Lower lobe of right lung (tissue), 2 donors: ENCODE measurements at regions not wholly inside any gene's neighbourhood (a gene's known extent, or its start where the extent isn't known, plus 50 kb on each side); places are given as distances from the start of the nearest gene placed in this dataset.

Source experiments
- ATAC-seq, 2 donors: fragments of 200-7000 bp; cut with Tn5 transposase; one replicate each; pipeline ENCODE4 v1.9.1; 2020 to 2022; ENCODE audit warnings: mild to moderate bottlenecking in 2 of 2, moderate library complexity in 2 of 2
- DNase-seq: peaks from one replicate; pipeline ENCODE4 v3.0.0-alpha.2; 2020
- H3K27ac ChIP-seq: fragments of 200-600 bp; one replicate; pipeline ENCODE4 v1.8.0; 2022
- H3K27me3 ChIP-seq: fragments of 200-600 bp; one replicate; pipeline ENCODE4 v1.8.0; 2022; ENCODE audit warnings: low read depth
- H3K36me3 ChIP-seq: fragments of 200-600 bp; one replicate; pipeline ENCODE4 v1.8.0; 2022; ENCODE audit warnings: mild to moderate bottlenecking
- H3K4me1 ChIP-seq: fragments of 200-600 bp; one replicate; pipeline ENCODE4 v1.8.0; 2022
- H3K4me3 ChIP-seq: fragments of 200-600 bp; one replicate; pipeline ENCODE4 v1.8.0; 2022; ENCODE audit warnings: mild to moderate bottlenecking
- H3K9me3 ChIP-seq: fragments of 200-600 bp; one replicate; pipeline ENCODE4 v1.8.0; 2022
- intact Hi-C: fragments of 100-400 bp; cut with DNase I; formaldehyde crosslinking; loops from one replicate; pipeline ENCODE4 v1.11.0; 2022
- TF ChIP-seq, protein P1 (sequence below): fragments of 200-600 bp; IDR thresholded peaks from one replicate; pipeline ENCODE4 v1.8.0; 2022; ENCODE audit warnings: antibody characterized with exemption, mild to moderate bottlenecking
- donor health status: DM: no; HTN: yes; CAD: no; lungs with severe emphysema.

DNA sequence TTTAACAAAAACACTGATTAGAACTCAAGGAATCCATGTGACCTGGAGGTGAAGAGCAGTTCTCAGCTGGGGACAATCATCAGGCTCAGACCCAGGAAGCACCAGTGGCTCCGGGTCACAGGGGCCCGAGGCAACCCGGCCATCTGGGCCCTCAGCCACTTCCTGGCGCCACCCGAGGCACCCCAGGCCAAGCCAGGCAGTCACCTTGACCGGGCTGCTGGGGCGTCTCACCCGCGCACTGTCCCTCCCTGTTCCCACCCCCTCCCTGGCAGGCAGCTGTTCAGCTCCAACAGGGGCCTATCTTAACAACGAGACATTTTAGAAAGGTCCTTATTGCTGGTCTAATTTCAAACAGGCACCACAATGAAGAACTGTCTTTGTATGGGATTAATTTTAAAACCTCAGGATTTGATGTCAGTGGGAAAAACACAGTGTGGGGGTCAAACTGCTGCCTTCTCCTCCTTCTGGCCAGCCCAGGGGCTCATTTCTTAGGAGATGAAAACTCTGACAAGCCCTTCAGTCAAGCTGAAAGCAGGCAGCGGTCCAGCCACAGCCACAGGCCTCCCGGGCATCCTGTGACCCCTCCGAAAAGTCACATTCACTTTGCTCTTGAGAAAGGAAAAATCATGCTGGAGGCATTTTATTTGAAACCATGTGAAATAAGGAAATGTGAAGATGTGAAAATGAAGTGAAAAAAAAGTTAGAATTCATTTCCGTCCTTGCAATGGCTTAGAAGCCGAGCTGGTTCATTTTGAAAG is 83.3 kb downstream of the KCTD15 start:
- DNase-seq = no peak
- Histone ChIP-seq H3K27ac (peak overlapping the region; percentile 65), H3K4me1 (peaks cover 20% of the 10 kb centered on the region), H3K9me3 (no peaks in the 10 kb centered on the region), H3K27me3 (no peaks in the 10 kb centered on the region), H3K4me3 (no peak overlapping the region), H3K36me3 (no peaks in the 10 kb centered on the region)
- intact Hi-C loops = no loop called here
- no peak for ATAC-seq
- TF ChIP-seq, protein P1, sequence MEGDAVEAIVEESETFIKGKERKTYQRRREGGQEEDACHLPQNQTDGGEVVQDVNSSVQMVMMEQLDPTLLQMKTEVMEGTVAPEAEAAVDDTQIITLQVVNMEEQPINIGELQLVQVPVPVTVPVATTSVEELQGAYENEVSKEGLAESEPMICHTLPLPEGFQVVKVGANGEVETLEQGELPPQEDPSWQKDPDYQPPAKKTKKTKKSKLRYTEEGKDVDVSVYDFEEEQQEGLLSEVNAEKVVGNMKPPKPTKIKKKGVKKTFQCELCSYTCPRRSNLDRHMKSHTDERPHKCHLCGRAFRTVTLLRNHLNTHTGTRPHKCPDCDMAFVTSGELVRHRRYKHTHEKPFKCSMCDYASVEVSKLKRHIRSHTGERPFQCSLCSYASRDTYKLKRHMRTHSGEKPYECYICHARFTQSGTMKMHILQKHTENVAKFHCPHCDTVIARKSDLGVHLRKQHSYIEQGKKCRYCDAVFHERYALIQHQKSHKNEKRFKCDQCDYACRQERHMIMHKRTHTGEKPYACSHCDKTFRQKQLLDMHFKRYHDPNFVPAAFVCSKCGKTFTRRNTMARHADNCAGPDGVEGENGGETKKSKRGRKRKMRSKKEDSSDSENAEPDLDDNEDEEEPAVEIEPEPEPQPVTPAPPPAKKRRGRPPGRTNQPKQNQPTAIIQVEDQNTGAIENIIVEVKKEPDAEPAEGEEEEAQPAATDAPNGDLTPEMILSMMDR = no peak

DNA sequence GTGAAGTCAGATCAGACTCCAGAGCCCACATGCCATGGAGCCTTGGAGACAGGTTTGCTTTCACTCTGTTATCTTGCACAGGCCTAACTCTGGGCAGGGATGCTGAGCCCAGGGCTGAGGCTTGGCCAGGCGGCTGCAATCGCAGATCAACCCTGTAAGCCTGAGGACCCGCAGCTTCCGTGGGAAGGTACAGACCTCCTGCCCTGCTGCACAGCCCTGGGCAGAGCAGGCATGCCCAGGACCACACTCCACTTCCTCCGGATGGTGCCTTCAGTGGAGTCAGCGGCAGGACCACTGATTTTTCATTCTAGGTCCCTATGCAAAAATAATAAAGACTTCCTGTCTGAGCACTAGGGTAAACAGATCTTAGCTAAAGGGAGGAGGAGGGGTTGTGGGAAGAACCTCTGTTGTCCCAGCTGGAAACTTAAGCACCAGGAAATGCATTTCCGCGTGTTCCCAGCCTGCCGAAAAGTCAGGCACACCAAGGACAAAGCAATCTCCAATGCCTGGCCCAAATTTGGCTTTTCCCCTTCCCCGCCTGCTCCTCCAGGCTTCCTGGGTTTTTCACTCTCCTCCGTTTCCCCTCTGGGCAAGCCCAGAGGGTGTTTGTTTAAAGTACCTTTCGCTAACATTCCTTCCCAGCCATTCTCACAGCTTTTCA is 87.3 kb downstream of the KCTD15 start:
- Histone ChIP-seq H3K27ac (peak overlapping the region; percentile 57), H3K36me3 (no peaks in the 10 kb centered on the region), H3K4me3 (peak overlapping the region; percentile 2), H3K27me3 (no peaks in the 10 kb centered on the region), H3K9me3 (no peaks in the 10 kb centered on the region), H3K4me1 (peaks cover 21% of the 10 kb centered on the region)
- ATAC-seq (peak; percentile 63 to 74), DNase-seq (no peak)
- TF ChIP-seq, protein P1 = no peak
- intact Hi-C loops = no loop called here

DNA sequence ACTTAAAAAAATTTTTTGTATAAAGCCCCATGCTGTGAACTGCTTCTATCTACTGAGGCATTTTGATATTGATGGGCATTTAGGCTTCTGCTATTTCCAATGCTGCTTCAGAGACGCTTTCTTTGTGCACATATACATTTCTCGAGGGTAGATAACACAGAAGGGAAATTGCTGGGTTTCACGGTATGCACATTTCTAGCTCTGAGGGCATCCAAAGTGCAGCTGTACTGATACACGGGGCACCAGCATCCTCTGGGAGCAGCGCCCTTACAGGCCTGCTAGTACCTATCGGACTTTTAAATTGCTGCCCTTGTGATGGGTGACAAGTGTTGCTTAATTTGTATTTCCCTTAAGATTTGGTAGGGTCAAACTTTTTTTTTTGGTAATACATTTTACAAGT is 88.6 kb downstream of the KCTD15 start:
- no peak overlapping the region for H3K4me3 ChIP-seq
- H3K27me3 ChIP-seq = no peaks in the 10 kb centered on the region
- ATAC-seq (no peak), DNase-seq (no peak)
- H3K36me3 ChIP-seq = no peaks in the 10 kb centered on the region
- no peaks in the 10 kb centered on the region for H3K9me3 ChIP-seq
- TF ChIP-seq, protein P1 = no peak
- intact Hi-C loops = no loop called here
- H3K4me1 ChIP-seq = peaks cover 13% of the 10 kb centered on the region
- H3K27ac ChIP-seq = no peak overlapping the region

DNA sequence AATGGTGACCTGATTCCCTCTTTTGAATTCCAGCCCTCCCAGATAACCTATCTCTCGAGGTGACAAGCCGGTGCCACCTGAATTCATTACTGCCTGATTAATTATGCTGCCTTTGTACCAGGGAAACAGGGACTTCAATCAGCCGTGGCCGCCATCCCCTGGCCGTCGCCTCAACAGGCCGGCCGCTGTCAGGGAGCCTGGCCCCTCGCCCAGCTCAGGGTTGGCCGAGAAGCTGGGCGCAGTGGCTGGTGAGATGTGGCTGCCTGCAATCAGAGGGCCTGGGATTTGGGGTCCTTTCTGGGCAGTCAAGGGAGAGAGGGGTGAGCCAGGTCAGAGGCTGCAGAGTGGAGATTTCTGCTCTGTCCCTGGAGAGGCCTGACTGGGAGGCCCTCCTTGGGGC is 91.2 kb downstream of the KCTD15 start:
- no peaks in the 10 kb centered on the region for H3K36me3 ChIP-seq
- DNase-seq (no peak), ATAC-seq (no peak)
- H3K27ac ChIP-seq = no peak overlapping the region
- H3K4me3 ChIP-seq = no peak overlapping the region
- H3K4me1 ChIP-seq = peaks cover 13% of the 10 kb centered on the region
- H3K9me3 ChIP-seq = no peaks in the 10 kb centered on the region
- TF ChIP-seq, protein P1 = no peak
- intact Hi-C loops = no loop called here
- no peaks in the 10 kb centered on the region for H3K27me3 ChIP-seq

DNA sequence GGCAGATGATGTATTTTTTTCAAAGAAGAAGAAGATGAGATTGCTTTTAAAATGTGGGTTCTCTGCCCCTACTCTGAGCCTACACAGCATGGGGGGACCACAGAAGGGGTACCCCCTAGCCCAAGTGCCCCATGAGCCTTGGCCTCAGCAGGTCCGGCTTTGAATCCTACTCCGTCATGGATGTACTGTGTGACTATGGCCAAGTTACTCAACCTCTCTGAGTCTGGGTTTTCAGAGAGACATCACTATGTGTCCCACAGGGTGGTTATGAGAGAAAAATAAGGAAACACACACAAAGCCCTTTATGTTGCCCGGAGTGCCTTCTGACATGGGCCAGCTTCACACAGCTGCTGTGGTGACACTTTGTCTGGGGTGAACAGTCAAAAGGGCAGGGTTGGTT is 92.0 kb downstream of the KCTD15 start:
- DNase-seq (no peak), ATAC-seq (no peak)
- Histone ChIP-seq H3K36me3 (no peaks in the 10 kb centered on the region), H3K9me3 (no peaks in the 10 kb centered on the region), H3K4me3 (no peak overlapping the region), H3K27ac (no peak overlapping the region), H3K27me3 (no peaks in the 10 kb centered on the region), H3K4me1 (peaks cover 13% of the 10 kb centered on the region)
- intact Hi-C loops = no loop called here
- TF ChIP-seq, protein P1 = no peak
